ENCODE measurements at regions not wholly inside any gene's neighbourhood (a gene's known extent, or its start where the extent isn't known, plus 50 kb on each side); places are given as distances from the start of the nearest gene placed in this dataset.

DNA sequence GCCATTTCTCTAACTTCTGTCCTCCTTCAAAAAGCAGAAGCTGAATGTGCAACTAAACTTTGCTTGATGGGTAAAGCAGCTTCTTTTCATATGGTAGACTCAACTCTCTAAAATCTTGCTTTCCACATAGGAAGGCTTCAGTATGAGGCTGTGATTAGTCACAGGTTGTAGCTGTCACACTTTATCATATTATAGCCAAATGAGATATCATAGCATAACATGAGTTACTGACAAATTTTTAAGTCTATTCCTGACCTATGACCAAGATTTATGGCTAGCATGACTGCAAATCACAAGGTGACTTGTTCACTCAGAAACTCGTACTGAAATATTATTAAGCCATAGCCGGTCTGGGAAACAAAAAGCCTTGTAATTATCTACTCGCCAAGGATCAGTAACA, 998.6 kb downstream of the RPA4 start:
- no peak overlapping the region for H2AFZ ChIP-seq (ENCODE audit: low read length)
- H3K9ac ChIP-seq (ENCODE audit: insufficient read depth, low read length): no peak overlapping the region
- H3K36me3 ChIP-seq (ENCODE audit: control insufficient read depth, insufficient read depth, low read length): no peaks in the 10 kb centered on the region
- no peaks in the 10 kb centered on the region for H3K4me1 ChIP-seq (ENCODE audit: control insufficient read depth, extremely low read depth, insufficient read depth, low read length)
- TF ChIP-seq EZH2 (IDR thresholded peaks at IDR 0.05; ENCODE audit: low read length, missing control alignments): no peak
- TF ChIP-seq CTCF (conservative IDR thresholded peaks at IDR 0.05 in 1 of 2, IDR thresholded peaks at IDR 0.05 in 1 of 2; ENCODE audit: low read depth in 1 of 2, low read length in 2 of 2): no peak
- H3K27me3 ChIP-seq (ENCODE audit: control insufficient read depth, insufficient read depth, low read length): no peaks in the 10 kb centered on the region
- H3K4me3 ChIP-seq (replicated peaks in 1 of 4; ENCODE audit: control extremely low read depth in 1 of 4, insufficient read depth in 1 of 4, low read depth in 3 of 4, low read length in 4 of 4): no peak overlapping the region
- H3K79me2 ChIP-seq (ENCODE audit: control insufficient read depth, insufficient read depth, low read length): no peaks in the 10 kb centered on the region
- DNase-seq (ENCODE audit: low read depth in 2 of 2): no peak
- H3K9me3 ChIP-seq (ENCODE audit: control insufficient read depth, insufficient read depth, low read depth, low read length): no peaks in the 10 kb centered on the region
- H3K27ac ChIP-seq (ENCODE audit: insufficient read depth, low read length): no peak overlapping the region
- no peaks in the 10 kb centered on the region for H4K20me1 ChIP-seq (ENCODE audit: control insufficient read depth, extremely low read depth, insufficient read depth, low read length)
- H3K4me2 ChIP-seq (ENCODE audit: extremely low read depth, insufficient read depth, low read length): no peak overlapping the region

DNA sequence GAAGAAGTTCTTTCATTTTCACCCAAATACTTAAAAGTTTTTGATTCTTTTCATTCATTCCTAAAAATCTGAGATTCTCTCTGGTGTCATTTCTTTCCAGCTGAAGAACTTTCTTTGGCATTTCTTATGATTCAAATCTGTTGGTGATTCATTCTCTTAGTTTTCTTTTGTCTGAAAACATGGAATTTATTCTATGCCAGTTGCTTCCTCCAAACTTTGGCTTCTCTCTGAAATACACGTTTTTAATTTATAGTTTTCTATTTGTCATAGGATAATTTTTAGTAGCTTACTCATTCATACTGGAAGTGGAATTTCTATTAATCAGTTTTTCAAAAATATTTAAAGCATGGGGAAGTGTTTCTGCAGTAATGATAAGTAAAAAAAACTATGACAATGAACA, 1012.0 kb downstream of the RPA4 start:
- no peak for TF ChIP-seq CTCF (conservative IDR thresholded peaks at IDR 0.05 in 1 of 2, IDR thresholded peaks at IDR 0.05 in 1 of 2; ENCODE audit: low read depth in 1 of 2, low read length in 2 of 2)
- TF ChIP-seq EZH2 (IDR thresholded peaks at IDR 0.05; ENCODE audit: low read length, missing control alignments): no peak
- no peaks in the 10 kb centered on the region for H3K27me3 ChIP-seq (ENCODE audit: control insufficient read depth, insufficient read depth, low read length)
- DNase-seq (ENCODE audit: low read depth in 2 of 2): peak in 1 of 2 donors; percentile 52
- no peak overlapping the region for H3K4me2 ChIP-seq (ENCODE audit: extremely low read depth, insufficient read depth, low read length)
- no peak overlapping the region for H3K4me3 ChIP-seq (replicated peaks in 1 of 4; ENCODE audit: control extremely low read depth in 1 of 4, insufficient read depth in 1 of 4, low read depth in 3 of 4, low read length in 4 of 4)
- H3K9ac ChIP-seq (ENCODE audit: insufficient read depth, low read length): no peak overlapping the region
- H3K4me1 ChIP-seq (ENCODE audit: control insufficient read depth, extremely low read depth, insufficient read depth, low read length): no peaks in the 10 kb centered on the region
- no peak overlapping the region for H3K27ac ChIP-seq (ENCODE audit: insufficient read depth, low read length)
- H3K9me3 ChIP-seq (ENCODE audit: control insufficient read depth, insufficient read depth, low read depth, low read length): no peaks in the 10 kb centered on the region
- no peaks in the 10 kb centered on the region for H3K36me3 ChIP-seq (ENCODE audit: control insufficient read depth, insufficient read depth, low read length)
- H3K79me2 ChIP-seq (ENCODE audit: control insufficient read depth, insufficient read depth, low read length): no peaks in the 10 kb centered on the region
- no peaks in the 10 kb centered on the region for H4K20me1 ChIP-seq (ENCODE audit: control insufficient read depth, extremely low read depth, insufficient read depth, low read length)
- H2AFZ ChIP-seq (ENCODE audit: low read length): no peak overlapping the region

GRCh38 chrX:97897998-97898397, 1014.3 kb downstream of the RPA4 start:
- TF ChIP-seq CTCF (conservative IDR thresholded peaks at IDR 0.05 in 1 of 2, IDR thresholded peaks at IDR 0.05 in 1 of 2; ENCODE audit: low read depth in 1 of 2, low read length in 2 of 2): no peak
- no peak for TF ChIP-seq EZH2 (IDR thresholded peaks at IDR 0.05; ENCODE audit: low read length, missing control alignments)
- no peak overlapping the region for H3K4me3 ChIP-seq (replicated peaks in 1 of 4; ENCODE audit: control extremely low read depth in 1 of 4, insufficient read depth in 1 of 4, low read depth in 3 of 4, low read length in 4 of 4)
- H3K4me2 ChIP-seq (ENCODE audit: extremely low read depth, insufficient read depth, low read length): no peak overlapping the region
- H2AFZ ChIP-seq (ENCODE audit: low read length): no peak overlapping the region
- no peaks in the 10 kb centered on the region for H4K20me1 ChIP-seq (ENCODE audit: control insufficient read depth, extremely low read depth, insufficient read depth, low read length)
- DNase-seq (ENCODE audit: low read depth in 2 of 2): no peak
- H3K9ac ChIP-seq (ENCODE audit: insufficient read depth, low read length): no peak overlapping the region
- no peaks in the 10 kb centered on the region for H3K79me2 ChIP-seq (ENCODE audit: control insufficient read depth, insufficient read depth, low read length)
- H3K4me1 ChIP-seq (ENCODE audit: control insufficient read depth, extremely low read depth, insufficient read depth, low read length): no peaks in the 10 kb centered on the region
- H3K27ac ChIP-seq (ENCODE audit: insufficient read depth, low read length): no peak overlapping the region
- H3K36me3 ChIP-seq (ENCODE audit: control insufficient read depth, insufficient read depth, low read length): no peaks in the 10 kb centered on the region
- H3K27me3 ChIP-seq (ENCODE audit: control insufficient read depth, insufficient read depth, low read length): no peaks in the 10 kb centered on the region
- no peaks in the 10 kb centered on the region for H3K9me3 ChIP-seq (ENCODE audit: control insufficient read depth, insufficient read depth, low read depth, low read length)
